ENCODE measurements at regions not wholly inside any gene's neighbourhood (a gene's known extent, or its start where the extent isn't known, plus 50 kb on each side); places are given as distances from the start of the nearest gene placed in this dataset.

- TF ChIP-seq CTCF (conservative IDR thresholded peaks at IDR 0.05 in 1 of 2, IDR thresholded peaks at IDR 0.05 in 1 of 2; ENCODE audit: low read depth in 1 of 2, low read length in 2 of 2) (no peak), EZH2 (IDR thresholded peaks at IDR 0.05; ENCODE audit: low read length, missing control alignments) (no peak)
These were observed 53.9 kb upstream of the UCN3 start for GRCh38 chr10:5310914-5311313.
